ENCODE measurements at regions not wholly inside any gene's neighbourhood (a gene's known extent, or its start where the extent isn't known, plus 50 kb on each side); places are given as distances from the start of the nearest gene placed in this dataset.

GRCh38 chr4:81648576-81649275 lies 177.0 kb upstream of the RASGEF1B start:
- BruUV-seq (replicated peaks) = no TSS peak
- H3K4me3 Mint-ChIP-seq (ENCODE audit: unreplicated experiment) = no peak overlapping the region
- ChIA-PET POLR2A (no interaction called here), CTCF (interaction anchor here (0.5 to 0.6 kb wide), 2 partner anchors 466 to 962 kb away, joined by 3 read pairs; no protein-coding TSS in a partner anchor)
- no peaks in the 10 kb centered on the region for H3K9me3 Mint-ChIP-seq (ENCODE audit: unreplicated experiment)
- intact Hi-C loops (cut with micrococcal nuclease) = no loop called here
- H3K27ac Mint-ChIP-seq (ENCODE audit: low read depth, unreplicated experiment) = no peak overlapping the region
- no peak for DNase-seq (ENCODE audit: unreplicated experiment)
- H3K4me1 Mint-ChIP-seq (ENCODE audit: insufficient read depth, unreplicated experiment) = peaks cover 9% of the 10 kb centered on the region
- TF ChIP-seq CTCF (IDR thresholded peaks at IDR 0.05; ENCODE audit: unreplicated experiment) = no peak
- H3K36me3 Mint-ChIP-seq (ENCODE audit: insufficient read depth, unreplicated experiment) = no peaks in the 10 kb centered on the region
- H3K27me3 Mint-ChIP-seq (ENCODE audit: insufficient read depth, unreplicated experiment) = no peaks in the 10 kb centered on the region

- H3K9me3 Mint-ChIP-seq (ENCODE audit: unreplicated experiment) = no peaks in the 10 kb centered on the region
- H3K4me3 Mint-ChIP-seq (ENCODE audit: unreplicated experiment) = no peak overlapping the region
- no peak for DNase-seq (ENCODE audit: unreplicated experiment)
- ChIA-PET CTCF (no interaction called here), POLR2A (no interaction called here)
- H3K27ac Mint-ChIP-seq (ENCODE audit: low read depth, unreplicated experiment) = no peak overlapping the region
- TF ChIP-seq CTCF (IDR thresholded peaks at IDR 0.05; ENCODE audit: unreplicated experiment) = no peak
- no peaks in the 10 kb centered on the region for H3K36me3 Mint-ChIP-seq (ENCODE audit: insufficient read depth, unreplicated experiment)
- no TSS peak for BruUV-seq (replicated peaks)
- peaks cover 9% of the 10 kb centered on the region for H3K4me1 Mint-ChIP-seq (ENCODE audit: insufficient read depth, unreplicated experiment)
- intact Hi-C loops (cut with micrococcal nuclease) = no loop called here
- H3K27me3 Mint-ChIP-seq (ENCODE audit: insufficient read depth, unreplicated experiment) = no peaks in the 10 kb centered on the region
These were observed 175.7 kb upstream of the RASGEF1B start for GRCh38 chr4:81647388-81647787.

- no TSS peak for BruUV-seq (replicated peaks)
- POLR2A ChIA-PET = interaction anchor here (0.7 to 1.3 kb wide), 5 partner anchors 9 to 1605 kb away, joined by 3 to 4 read pairs (median 3); no protein-coding TSS in a partner anchor
- DNase-seq (ENCODE audit: unreplicated experiment) = no peak
- Mint-ChIP-seq H3K4me3 (ENCODE audit: unreplicated experiment) (no peak overlapping the region), H3K9me3 (ENCODE audit: unreplicated experiment) (no peaks in the 10 kb centered on the region), H3K4me1 (ENCODE audit: insufficient read depth, unreplicated experiment) (no peaks in the 10 kb centered on the region), H3K27me3 (ENCODE audit: insufficient read depth, unreplicated experiment) (no peaks in the 10 kb centered on the region), H3K36me3 (ENCODE audit: insufficient read depth, unreplicated experiment) (no peaks in the 10 kb centered on the region), H3K27ac (ENCODE audit: low read depth, unreplicated experiment) (no peak overlapping the region)
- intact Hi-C loops (cut with micrococcal nuclease) = no loop called here
- no peak for TF ChIP-seq CTCF (IDR thresholded peaks at IDR 0.05; ENCODE audit: unreplicated experiment)
- CTCF ChIA-PET = interaction anchor here (0.6 kb wide), 1 partner anchor 120 kb away, joined by 3 read pairs; no protein-coding TSS in a partner anchor
These were observed 170.8 kb upstream of the RASGEF1B start for GRCh38 chr4:81642543-81642942.

GRCh38 chr4:81639248-81639647 lies 167.5 kb upstream of the RASGEF1B start:
- Mint-ChIP-seq H3K4me1 (ENCODE audit: insufficient read depth, unreplicated experiment) (no peaks in the 10 kb centered on the region), H3K4me3 (ENCODE audit: unreplicated experiment) (no peak overlapping the region), H3K27ac (ENCODE audit: low read depth, unreplicated experiment) (no peak overlapping the region), H3K27me3 (ENCODE audit: insufficient read depth, unreplicated experiment) (no peaks in the 10 kb centered on the region), H3K36me3 (ENCODE audit: insufficient read depth, unreplicated experiment) (no peaks in the 10 kb centered on the region), H3K9me3 (ENCODE audit: unreplicated experiment) (no peaks in the 10 kb centered on the region)
- CTCF ChIA-PET = interaction anchor here (1.6 kb wide), 1 partner anchor 172 kb away, joined by 3 read pairs; no protein-coding TSS in a partner anchor
- intact Hi-C loops (cut with micrococcal nuclease) = no loop called here
- TF ChIP-seq CTCF (IDR thresholded peaks at IDR 0.05; ENCODE audit: unreplicated experiment) = no peak
- POLR2A ChIA-PET = no interaction called here
- no TSS peak for BruUV-seq (replicated peaks)
- DNase-seq (ENCODE audit: unreplicated experiment) = no peak
